ENCODE measurements at regions not wholly inside any gene's neighbourhood (a gene's known extent, or its start where the extent isn't known, plus 50 kb on each side); places are given as distances from the start of the nearest gene placed in this dataset.
"Not testable (repeated sequence)": the region's sequence is repeated elsewhere in the genome, so short reads cannot be mapped to it uniquely, and the experiment has no call there.

DNA sequence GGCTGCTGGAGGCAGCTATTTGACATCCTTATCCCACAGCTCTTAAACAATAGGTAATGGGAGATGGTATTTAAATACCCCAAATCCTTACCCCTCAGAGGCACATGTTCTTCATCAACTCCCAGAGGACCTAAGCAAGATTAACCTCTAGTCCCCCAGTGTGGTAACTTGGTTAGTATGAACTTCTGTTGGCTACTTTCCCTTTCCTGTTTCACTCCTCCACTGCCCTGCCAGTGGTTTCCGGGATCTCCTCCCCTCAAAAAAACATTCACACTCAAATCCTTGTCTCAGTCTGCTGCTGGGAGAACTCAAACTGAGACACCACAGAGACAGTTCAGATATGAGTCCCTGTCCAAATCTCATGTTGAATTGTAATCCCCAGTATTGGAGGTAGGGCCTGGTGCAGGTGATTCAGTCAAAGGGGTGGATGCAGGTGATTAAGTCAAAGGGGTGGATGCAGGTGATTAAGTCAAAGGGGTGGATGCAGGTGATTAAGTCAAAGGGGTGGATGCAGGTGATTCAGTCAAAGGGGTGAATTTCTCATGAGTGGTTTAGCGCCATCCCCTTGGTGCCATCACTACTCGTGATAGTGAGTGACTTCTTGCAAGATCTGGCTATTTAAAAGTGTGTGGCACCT lies 335.0 kb upstream of the CTNNB1 start:
- DNase-seq, result no peak

DNA sequence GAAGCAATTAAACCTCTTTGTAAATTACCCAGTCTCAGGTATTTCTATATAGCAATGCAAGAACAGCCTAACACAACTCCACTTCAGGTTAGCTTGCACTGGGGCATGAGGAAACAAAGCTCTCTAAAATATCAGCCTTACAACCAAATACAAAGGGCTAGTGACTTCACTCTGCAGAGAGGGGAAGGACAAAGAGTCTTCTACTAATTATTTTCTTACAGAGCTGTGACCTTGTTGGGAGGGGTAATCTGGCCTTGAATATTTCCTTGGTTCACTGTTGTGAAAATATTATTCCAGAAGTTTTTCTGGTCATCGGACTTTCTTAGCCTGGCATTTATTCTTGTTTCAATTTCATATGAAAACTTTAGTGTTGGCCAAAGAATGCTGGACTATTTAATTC lies 334.4 kb upstream of the CTNNB1 start:
- DNase-seq, result no peak

DNA sequence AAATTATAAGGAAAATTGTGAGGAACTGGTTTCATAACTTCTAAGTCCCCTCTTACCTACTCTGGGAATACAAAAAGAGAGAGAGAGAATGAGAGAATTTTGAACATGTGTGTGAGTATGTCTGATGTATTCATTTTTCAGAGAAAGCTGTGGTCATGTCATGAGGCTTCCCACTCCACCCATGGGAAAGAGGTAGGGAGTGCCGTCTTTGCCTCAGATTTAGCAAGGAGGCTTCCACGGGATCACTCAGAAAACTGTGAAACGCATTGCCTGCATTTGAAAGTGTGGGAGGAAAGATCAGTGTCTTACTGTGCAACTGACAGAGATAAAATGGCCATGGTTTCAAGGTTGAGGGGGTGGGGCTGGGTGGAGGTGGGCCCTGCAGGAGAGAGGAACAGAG lies 331.5 kb upstream of the CTNNB1 start:
- DNase-seq, result no peak

- no peak for DNase-seq
Observed at GRCh38 chr3:40869013-40869412, 330.3 kb upstream of the CTNNB1 start.

DNA sequence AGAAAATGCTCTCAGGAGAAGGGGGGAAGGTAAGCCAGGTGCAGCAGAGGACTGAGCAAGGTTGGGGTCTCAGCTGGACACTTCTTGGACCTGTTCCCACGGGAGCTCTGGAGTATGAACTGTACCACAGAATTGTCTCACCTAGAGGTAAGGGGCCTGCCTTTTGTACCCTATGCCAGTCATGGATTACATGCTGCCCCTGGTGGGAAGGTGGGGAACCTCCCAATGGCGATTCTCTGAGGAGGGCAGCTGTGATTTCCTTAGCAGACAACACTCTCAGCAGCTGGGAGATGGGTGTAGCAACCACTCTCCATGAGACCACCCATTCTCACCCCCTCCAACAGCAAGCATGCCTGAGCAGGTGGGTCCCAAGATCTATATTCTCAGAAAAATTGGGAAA lies 329.4 kb upstream of the CTNNB1 start:
- DNase-seq, result no peak

GRCh38 chr3:40871394-40871793 lies 327.9 kb upstream of the CTNNB1 start:
- DNase-seq, result no peak

- no peak for DNase-seq
Observed at GRCh38 chr3:40872258-40872920, 326.9 kb upstream of the CTNNB1 start.

DNA sequence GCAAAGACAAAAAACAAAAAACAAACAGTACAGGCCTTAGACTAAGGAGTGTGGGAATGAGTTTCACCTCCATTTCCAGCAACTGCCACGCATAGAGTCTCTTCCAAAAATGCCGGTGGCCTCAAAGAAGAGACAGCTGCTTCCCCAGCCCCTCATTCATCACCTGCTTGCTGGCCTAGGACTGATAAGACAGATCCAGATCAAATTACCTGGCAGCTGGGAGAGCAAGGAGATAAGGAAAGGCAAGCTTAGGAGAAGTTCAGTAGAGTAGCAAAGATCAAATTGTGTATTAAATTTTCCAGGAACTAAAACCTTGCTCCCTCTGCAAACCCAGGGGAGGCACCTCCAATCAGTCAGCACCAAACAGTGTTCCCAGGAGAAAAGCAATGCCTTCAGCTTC lies 325.8 kb upstream of the CTNNB1 start:
- DNase-seq, result no peak

- no peak for DNase-seq
Observed at GRCh38 chr3:40873934-40874699, 325.2 kb upstream of the CTNNB1 start.

- no peak for DNase-seq
Observed at GRCh38 chr3:40875581-40875980, 323.7 kb upstream of the CTNNB1 start.

GRCh38 chr3:40876009-40876408 lies 323.3 kb upstream of the CTNNB1 start:
- no peak for DNase-seq

GRCh38 chr3:40876496-40876895 lies 322.8 kb upstream of the CTNNB1 start:
- no peak for DNase-seq

- peak; percentile 23 to 76 for DNase-seq
Observed at GRCh38 chr3:40877631-40878463, 321.5 kb upstream of the CTNNB1 start.

DNA sequence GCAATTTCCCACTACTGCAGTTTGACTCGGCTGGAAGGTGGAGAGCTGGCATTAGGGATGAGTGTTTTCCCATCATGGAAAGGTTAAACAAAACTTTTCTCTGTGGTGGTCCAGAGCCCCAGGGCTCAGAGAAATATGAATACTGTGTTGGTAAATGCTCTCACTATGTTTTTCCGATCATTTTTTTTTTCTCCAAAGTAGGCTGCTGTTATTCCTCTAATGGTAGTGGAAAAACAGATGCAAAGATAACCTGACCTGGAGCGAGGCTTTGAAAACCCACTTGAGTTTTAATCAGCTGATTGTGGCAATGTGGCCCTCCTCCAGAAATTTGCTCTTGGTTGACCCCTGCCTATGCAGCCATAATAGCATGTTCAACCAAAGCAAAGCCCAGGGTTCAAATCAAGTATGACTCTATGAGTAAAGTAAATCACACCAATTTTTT lies 320.8 kb upstream of the CTNNB1 start:
- no peak for DNase-seq

DNA sequence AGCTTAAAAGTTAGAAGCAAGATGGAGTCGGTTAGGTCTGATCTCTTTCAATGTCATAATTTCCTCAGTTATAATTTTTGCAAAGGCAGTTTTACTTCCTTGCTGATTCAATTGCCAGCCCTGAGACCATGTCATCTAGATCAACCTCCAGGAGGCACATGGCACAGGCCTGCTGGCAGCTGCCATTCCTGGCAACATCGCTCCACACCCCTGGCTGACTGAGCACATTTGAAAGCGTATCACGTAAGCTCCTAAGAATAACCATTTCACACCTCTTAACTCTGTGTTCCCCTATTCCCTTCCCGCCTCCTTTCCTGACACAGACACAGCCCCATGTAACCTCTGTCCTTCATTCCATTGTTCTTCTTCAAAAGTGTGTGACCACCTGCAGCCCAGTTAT lies 313.9 kb upstream of the CTNNB1 start:
- peak in 1 of 2 experiments; percentile 36 for DNase-seq

DNA sequence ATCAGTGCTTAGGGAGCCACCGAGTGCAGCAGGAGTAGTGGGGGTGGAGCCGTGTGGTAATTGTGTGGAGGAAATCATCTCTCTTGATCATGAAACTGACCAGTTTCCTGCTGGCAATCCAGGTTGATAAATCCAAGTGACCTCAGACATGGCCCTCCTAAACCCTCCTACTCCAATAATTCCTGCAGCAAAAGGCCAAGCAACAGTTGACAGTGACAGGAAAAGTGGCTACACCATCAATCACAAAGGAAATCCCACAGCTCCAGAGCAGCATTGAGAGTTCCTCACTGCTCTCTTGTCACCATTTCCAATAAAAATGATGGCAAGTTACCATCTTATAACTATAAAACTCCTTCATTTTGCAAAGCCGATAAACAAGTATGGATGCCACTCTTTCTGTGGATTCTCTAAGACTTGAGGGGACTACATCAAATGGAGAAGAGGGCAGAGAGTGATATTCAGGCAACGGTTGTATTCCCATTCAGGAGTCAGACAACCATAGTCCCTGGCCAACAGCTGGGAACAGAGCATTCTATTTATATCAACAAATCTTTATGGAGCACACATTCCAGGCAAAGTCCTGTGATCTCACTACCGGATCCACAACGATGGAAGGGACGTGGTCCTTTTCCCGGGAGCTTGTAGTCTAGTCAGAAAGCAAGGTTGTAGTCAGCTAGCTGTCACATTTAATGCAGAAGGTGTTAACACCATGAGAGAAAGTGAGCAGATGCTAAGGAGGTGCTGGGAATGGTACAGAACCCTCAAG lies 312.5 kb upstream of the CTNNB1 start:
- DNase-seq, result no peak

DNA sequence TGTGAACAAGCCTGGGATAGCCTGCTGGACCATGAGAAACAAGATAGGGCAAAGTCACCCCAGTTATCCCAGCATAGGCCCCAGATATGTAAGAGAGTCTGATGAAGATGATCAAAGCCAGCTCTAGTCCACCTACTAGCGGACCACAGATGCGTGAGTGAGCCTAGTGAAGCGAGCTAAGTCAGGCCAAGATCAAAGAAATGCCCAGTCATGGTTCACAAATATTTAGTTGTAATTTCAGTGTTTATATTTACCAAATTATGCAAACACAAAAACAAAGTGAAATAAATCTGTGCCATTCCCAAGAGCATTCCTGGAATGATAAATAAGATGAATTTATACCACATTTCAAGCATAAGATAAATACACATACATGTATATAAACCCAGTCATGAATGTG lies 308.1 kb upstream of the CTNNB1 start:
- no peak for DNase-seq

DNA sequence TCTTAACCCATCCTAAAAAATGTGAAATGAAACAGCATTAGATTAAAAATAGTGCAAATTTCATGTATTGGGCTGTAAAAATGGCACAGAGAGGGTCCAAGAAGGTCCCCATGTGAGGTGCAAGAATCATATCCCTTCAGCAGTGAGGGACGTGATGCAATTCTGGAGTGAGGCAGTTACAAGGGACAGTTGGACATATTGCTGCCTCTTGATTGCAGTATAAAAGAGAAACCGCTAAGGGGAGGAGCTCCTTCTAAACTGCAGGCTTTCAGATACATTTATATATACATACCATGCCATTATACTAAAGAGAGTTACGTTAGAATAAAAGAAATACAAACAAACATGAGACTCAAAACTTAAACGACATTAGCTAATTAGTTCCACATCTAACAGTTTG lies 304.2 kb upstream of the CTNNB1 start:
- DNase-seq, result no peak

DNA sequence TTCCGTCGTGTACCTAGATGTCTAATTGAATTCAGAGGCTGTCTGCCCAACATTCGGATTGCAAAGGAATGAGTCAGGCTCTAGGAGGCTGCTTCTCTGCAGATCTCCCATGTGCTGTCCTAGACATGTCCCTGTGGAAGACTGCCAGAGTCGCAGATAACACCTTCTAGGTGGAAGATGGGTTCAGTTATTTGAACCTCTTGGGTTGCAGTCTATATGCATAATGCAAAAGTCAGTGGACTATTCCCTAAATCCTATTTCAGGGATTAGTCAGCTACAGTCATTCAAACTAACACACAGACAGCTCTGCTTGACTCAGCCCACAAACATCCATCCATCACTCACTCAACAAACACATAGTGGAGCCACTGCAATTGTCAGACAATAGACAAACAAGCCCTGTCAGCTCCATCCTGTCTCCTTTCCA lies 300.0 kb upstream of the CTNNB1 start:
- DNase-seq, result no peak

DNA sequence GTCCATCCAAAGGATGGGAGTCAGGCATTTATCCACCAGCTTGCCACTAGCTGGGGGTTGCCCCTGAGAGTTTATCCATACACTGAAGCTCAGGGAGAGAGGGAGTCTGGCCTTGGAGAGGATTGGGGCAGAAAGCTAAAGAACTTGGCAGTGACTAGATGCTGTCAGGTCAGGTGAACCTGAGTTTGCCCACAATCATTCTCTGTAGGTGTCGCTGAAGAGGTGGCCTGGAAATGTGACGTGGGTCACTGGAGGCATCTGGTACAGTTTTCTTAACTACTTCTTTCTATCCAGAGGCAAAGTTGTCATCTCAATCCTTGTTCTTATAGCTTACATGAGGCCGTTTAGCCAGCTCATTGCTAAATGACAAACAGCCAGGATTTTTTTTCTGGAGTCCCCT lies 298.0 kb upstream of the CTNNB1 start:
- DNase-seq, result no peak

GRCh38 chr3:40901796-40902195 lies 297.5 kb upstream of the CTNNB1 start:
- DNase-seq, result no peak

- DNase-seq, result not testable (repeated sequence)
Observed at GRCh38 chr3:40907907-40908465, 291.3 kb upstream of the CTNNB1 start.

Data from NCI-H446 (cell line).